ENCODE measurements at regions not wholly inside any gene's neighbourhood (a gene's known extent, or its start where the extent isn't known, plus 50 kb on each side); places are given as distances from the start of the nearest gene placed in this dataset.

GRCh38 chr10:109065821-109066220, 857.5 kb downstream of the XPNPEP1 start:
- no peak overlapping the region for H3K4me2 ChIP-seq (ENCODE audit: extremely low read depth, insufficient read depth, low read length)
- no peak overlapping the region for H3K4me3 ChIP-seq (replicated peaks in 1 of 4; ENCODE audit: control extremely low read depth in 1 of 4, insufficient read depth in 1 of 4, low read depth in 3 of 4, low read length in 4 of 4)
- no peaks in the 10 kb centered on the region for H3K27me3 ChIP-seq (ENCODE audit: control insufficient read depth, insufficient read depth, low read length)
- H2AFZ ChIP-seq (ENCODE audit: low read length), result no peak overlapping the region
- H3K9ac ChIP-seq (ENCODE audit: insufficient read depth, low read length), result no peak overlapping the region
- H3K27ac ChIP-seq (ENCODE audit: insufficient read depth, low read length), result no peak overlapping the region
- H4K20me1 ChIP-seq (ENCODE audit: control insufficient read depth, extremely low read depth, insufficient read depth, low read length), result no peaks in the 10 kb centered on the region
- no peaks in the 10 kb centered on the region for H3K4me1 ChIP-seq (ENCODE audit: control insufficient read depth, extremely low read depth, insufficient read depth, low read length)
- no peaks in the 10 kb centered on the region for H3K9me3 ChIP-seq (ENCODE audit: control insufficient read depth, insufficient read depth, low read depth, low read length)
- H3K36me3 ChIP-seq (ENCODE audit: control insufficient read depth, insufficient read depth, low read length), result no peaks in the 10 kb centered on the region
- TF ChIP-seq CTCF (conservative IDR thresholded peaks at IDR 0.05 in 1 of 2, IDR thresholded peaks at IDR 0.05 in 1 of 2; ENCODE audit: low read depth in 1 of 2, low read length in 2 of 2) (no peak), EZH2 (IDR thresholded peaks at IDR 0.05; ENCODE audit: low read length, missing control alignments) (no peak)
- DNase-seq (ENCODE audit: low read depth in 2 of 2), result no peak
- no peaks in the 10 kb centered on the region for H3K79me2 ChIP-seq (ENCODE audit: control insufficient read depth, insufficient read depth, low read length)

- H4K20me1 ChIP-seq (ENCODE audit: control insufficient read depth, extremely low read depth, insufficient read depth, low read length), result no peaks in the 10 kb centered on the region
- H3K9me3 ChIP-seq (ENCODE audit: control insufficient read depth, insufficient read depth, low read depth, low read length), result no peaks in the 10 kb centered on the region
- H2AFZ ChIP-seq (ENCODE audit: low read length), result no peak overlapping the region
- H3K27me3 ChIP-seq (ENCODE audit: control insufficient read depth, insufficient read depth, low read length), result no peaks in the 10 kb centered on the region
- no peaks in the 10 kb centered on the region for H3K4me1 ChIP-seq (ENCODE audit: control insufficient read depth, extremely low read depth, insufficient read depth, low read length)
- no peak overlapping the region for H3K9ac ChIP-seq (ENCODE audit: insufficient read depth, low read length)
- H3K79me2 ChIP-seq (ENCODE audit: control insufficient read depth, insufficient read depth, low read length), result no peaks in the 10 kb centered on the region
- no peak overlapping the region for H3K27ac ChIP-seq (ENCODE audit: insufficient read depth, low read length)
- no peak overlapping the region for H3K4me3 ChIP-seq (replicated peaks in 1 of 4; ENCODE audit: control extremely low read depth in 1 of 4, insufficient read depth in 1 of 4, low read depth in 3 of 4, low read length in 4 of 4)
- no peaks in the 10 kb centered on the region for H3K36me3 ChIP-seq (ENCODE audit: control insufficient read depth, insufficient read depth, low read length)
- no peak for TF ChIP-seq CTCF (conservative IDR thresholded peaks at IDR 0.05 in 1 of 2, IDR thresholded peaks at IDR 0.05 in 1 of 2; ENCODE audit: low read depth in 1 of 2, low read length in 2 of 2)
- TF ChIP-seq EZH2 (IDR thresholded peaks at IDR 0.05; ENCODE audit: low read length, missing control alignments), result no peak
- no peak overlapping the region for H3K4me2 ChIP-seq (ENCODE audit: extremely low read depth, insufficient read depth, low read length)
- peak; percentile 60 to 70 for DNase-seq (ENCODE audit: low read depth in 2 of 2)
Measured at GRCh38 chr10:109062371-109062770, 860.9 kb downstream of the XPNPEP1 start.

- TF ChIP-seq EZH2 (IDR thresholded peaks at IDR 0.05; ENCODE audit: low read length, missing control alignments) (no peak), CTCF (conservative IDR thresholded peaks at IDR 0.05 in 1 of 2, IDR thresholded peaks at IDR 0.05 in 1 of 2; ENCODE audit: low read depth in 1 of 2, low read length in 2 of 2) (no peak)
- Histone ChIP-seq H3K4me2 (ENCODE audit: extremely low read depth, insufficient read depth, low read length) (no peak overlapping the region), H4K20me1 (ENCODE audit: control insufficient read depth, extremely low read depth, insufficient read depth, low read length) (no peaks in the 10 kb centered on the region), H3K79me2 (ENCODE audit: control insufficient read depth, insufficient read depth, low read length) (no peaks in the 10 kb centered on the region), H3K27ac (ENCODE audit: insufficient read depth, low read length) (no peak overlapping the region), H3K9ac (ENCODE audit: insufficient read depth, low read length) (no peak overlapping the region), H3K9me3 (ENCODE audit: control insufficient read depth, insufficient read depth, low read depth, low read length) (no peaks in the 10 kb centered on the region), H3K4me3 (replicated peaks in 1 of 4; ENCODE audit: control extremely low read depth in 1 of 4, insufficient read depth in 1 of 4, low read depth in 3 of 4, low read length in 4 of 4) (no peak overlapping the region), H3K27me3 (ENCODE audit: control insufficient read depth, insufficient read depth, low read length) (no peaks in the 10 kb centered on the region), H2AFZ (ENCODE audit: low read length) (no peak overlapping the region), H3K36me3 (ENCODE audit: control insufficient read depth, insufficient read depth, low read length) (no peaks in the 10 kb centered on the region), H3K4me1 (ENCODE audit: control insufficient read depth, extremely low read depth, insufficient read depth, low read length) (no peaks in the 10 kb centered on the region)
- DNase-seq (ENCODE audit: low read depth in 2 of 2), result no peak
Measured at GRCh38 chr10:109055243-109055642, 868.1 kb downstream of the XPNPEP1 start.

All from fibroblast of lung (primary cell).